ENCODE measurements at regions not wholly inside any gene's neighbourhood (a gene's known extent, or its start where the extent isn't known, plus 50 kb on each side); places are given as distances from the start of the nearest gene placed in this dataset.

- Histone ChIP-seq H3K27me3 (no peaks in the 10 kb centered on the region), H3K27ac (no peak overlapping the region), H3K4me1 (peaks cover 0 to 6% (median 0%) of the 10 kb centered on the region in 9 donors), H3K36me3 (no peaks in the 10 kb centered on the region), H3K9me3 (no peaks in the 10 kb centered on the region), H3K4me3 (no peak overlapping the region)
- TF ChIP-seq, protein P1, sequence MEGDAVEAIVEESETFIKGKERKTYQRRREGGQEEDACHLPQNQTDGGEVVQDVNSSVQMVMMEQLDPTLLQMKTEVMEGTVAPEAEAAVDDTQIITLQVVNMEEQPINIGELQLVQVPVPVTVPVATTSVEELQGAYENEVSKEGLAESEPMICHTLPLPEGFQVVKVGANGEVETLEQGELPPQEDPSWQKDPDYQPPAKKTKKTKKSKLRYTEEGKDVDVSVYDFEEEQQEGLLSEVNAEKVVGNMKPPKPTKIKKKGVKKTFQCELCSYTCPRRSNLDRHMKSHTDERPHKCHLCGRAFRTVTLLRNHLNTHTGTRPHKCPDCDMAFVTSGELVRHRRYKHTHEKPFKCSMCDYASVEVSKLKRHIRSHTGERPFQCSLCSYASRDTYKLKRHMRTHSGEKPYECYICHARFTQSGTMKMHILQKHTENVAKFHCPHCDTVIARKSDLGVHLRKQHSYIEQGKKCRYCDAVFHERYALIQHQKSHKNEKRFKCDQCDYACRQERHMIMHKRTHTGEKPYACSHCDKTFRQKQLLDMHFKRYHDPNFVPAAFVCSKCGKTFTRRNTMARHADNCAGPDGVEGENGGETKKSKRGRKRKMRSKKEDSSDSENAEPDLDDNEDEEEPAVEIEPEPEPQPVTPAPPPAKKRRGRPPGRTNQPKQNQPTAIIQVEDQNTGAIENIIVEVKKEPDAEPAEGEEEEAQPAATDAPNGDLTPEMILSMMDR (IDR thresholded peaks at IDR 0.05) = no peak
- WGBS, 2 donors = 88 to 93% methylated on average over 3 of the region's 3 CpGs
- intact Hi-C loops (cut with DNase I) = no loop called here
- ATAC-seq (no peak), DNase-seq (no peak)
Measured at GRCh38 chr6:112636650-112637262, 289.6 kb downstream of the RFPL4B start.

- H3K36me3 ChIP-seq = no peaks in the 10 kb centered on the region
- ATAC-seq = no peak
- no peak for DNase-seq
Measured at GRCh38 chr6:112639391-112639831, 292.3 kb downstream of the RFPL4B start.

GRCh38 chr6:112640891-112641290, 293.8 kb downstream of the RFPL4B start:
- ATAC-seq = no peak

More at GRCh38 chr6:112639391-112639831, 292.3 kb downstream of the RFPL4B start:
- Histone ChIP-seq H3K27me3 (no peaks in the 10 kb centered on the region), H3K4me1 (peaks cover 0 to 6% (median 0%) of the 10 kb centered on the region in 9 donors), H3K9me3 (no peaks in the 10 kb centered on the region), H3K27ac (no peak overlapping the region), H3K4me3 (no peak overlapping the region)
- TF ChIP-seq, protein P1 (IDR thresholded peaks at IDR 0.05) = no peak
- intact Hi-C loops (cut with DNase I) = no loop called here

GRCh38 chr6:112649853-112650252, 302.7 kb downstream of the RFPL4B start:
- DNase-seq (no peak), ATAC-seq (no peak)
- Histone ChIP-seq H3K4me3 (no peak overlapping the region), H3K27me3 (no peaks in the 10 kb centered on the region), H3K27ac (peak overlapping the region in 2 of 10 donors; percentile 17 to 23), H3K9me3 (no peaks in the 10 kb centered on the region), H3K36me3 (no peaks in the 10 kb centered on the region), H3K4me1 (peaks cover 0 to 17% (median 0%) of the 10 kb centered on the region in 9 donors)
- WGBS, 2 donors = 59 to 85% methylated on average over 2 of the region's 2 CpGs
- TF ChIP-seq, protein P1 (IDR thresholded peaks at IDR 0.05) = no peak
- intact Hi-C loops (cut with DNase I) = no loop called here

More at GRCh38 chr6:112640891-112641290, 293.8 kb downstream of the RFPL4B start:
- TF ChIP-seq, protein P1 (IDR thresholded peaks at IDR 0.05) = no peak
- WGBS, 2 donors = 80 to 92% methylated on average over 2 of the region's 2 CpGs
- H3K4me3 ChIP-seq = no peak overlapping the region
- no peak for DNase-seq
- no peaks in the 10 kb centered on the region for H3K27me3 ChIP-seq
- peaks cover 0 to 6% (median 0%) of the 10 kb centered on the region in 9 donors for H3K4me1 ChIP-seq
- intact Hi-C loops (cut with DNase I) = no loop called here
- H3K27ac ChIP-seq = no peak overlapping the region
- no peaks in the 10 kb centered on the region for H3K9me3 ChIP-seq
- no peaks in the 10 kb centered on the region for H3K36me3 ChIP-seq
